ENCODE measurements at regions not wholly inside any gene's neighbourhood (a gene's known extent, or its start where the extent isn't known, plus 50 kb on each side); places are given as distances from the start of the nearest gene placed in this dataset.
A peak's percentile ranks its signal among the peaks of the same experiment; 100 is the strongest.

- TF ChIP-seq ATF2 (CRISPR knock-in tag; IDR thresholded peaks at IDR 0.05) = peak; percentile 61; the same call in 1 of the 2 replicates
- TF ChIP-seq ZNF383 (CRISPR knock-in tag; IDR thresholded peaks at IDR 0.05; ENCODE audit: borderline replicate concordance) = no peak
- no peak for TF ChIP-seq SP2 (CRISPR knock-in tag; IDR thresholded peaks at IDR 0.05)
- TF ChIP-seq NFAT5 (CRISPR knock-in tag; IDR thresholded peaks at IDR 0.05) = no peak
- TF ChIP-seq CREM (IDR thresholded peaks at IDR 0.05) = peak; percentile 77
- no peak for TF ChIP-seq CREM (CRISPR knock-in tag; IDR thresholded peaks at IDR 0.05)
- no peak for TF ChIP-seq CBX1 (IDR thresholded peaks at IDR 0.05; ENCODE audit: low read depth)
- no peak for TF ChIP-seq GPN1 (CRISPR knock-in tag; IDR thresholded peaks at IDR 0.05; ENCODE audit: borderline replicate concordance)
- peak; percentile 89 for TF ChIP-seq FOXA3 (CRISPR knock-in tag; IDR thresholded peaks at IDR 0.05)
- no peak for TF ChIP-seq EED (CRISPR knock-in tag; IDR thresholded peaks at IDR 0.05)
- TF ChIP-seq, protein P1, sequence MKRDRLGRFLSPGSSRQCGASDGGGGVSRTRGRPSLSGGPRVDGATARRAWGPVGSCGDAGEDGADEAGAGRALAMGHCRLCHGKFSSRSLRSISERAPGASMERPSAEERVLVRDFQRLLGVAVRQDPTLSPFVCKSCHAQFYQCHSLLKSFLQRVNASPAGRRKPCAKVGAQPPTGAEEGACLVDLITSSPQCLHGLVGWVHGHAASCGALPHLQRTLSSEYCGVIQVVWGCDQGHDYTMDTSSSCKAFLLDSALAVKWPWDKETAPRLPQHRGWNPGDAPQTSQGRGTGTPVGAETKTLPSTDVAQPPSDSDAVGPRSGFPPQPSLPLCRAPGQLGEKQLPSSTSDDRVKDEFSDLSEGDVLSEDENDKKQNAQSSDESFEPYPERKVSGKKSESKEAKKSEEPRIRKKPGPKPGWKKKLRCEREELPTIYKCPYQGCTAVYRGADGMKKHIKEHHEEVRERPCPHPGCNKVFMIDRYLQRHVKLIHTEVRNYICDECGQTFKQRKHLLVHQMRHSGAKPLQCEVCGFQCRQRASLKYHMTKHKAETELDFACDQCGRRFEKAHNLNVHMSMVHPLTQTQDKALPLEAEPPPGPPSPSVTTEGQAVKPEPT (CRISPR knock-in tag; IDR thresholded peaks at IDR 0.05; ENCODE audit: low read depth) = 0 out of 2 replicates have a peak, but pooled peaks have one; percentile 58
- TF ChIP-seq TEAD2 (CRISPR knock-in tag; IDR thresholded peaks at IDR 0.05) = no peak
- TF ChIP-seq, protein P2, sequence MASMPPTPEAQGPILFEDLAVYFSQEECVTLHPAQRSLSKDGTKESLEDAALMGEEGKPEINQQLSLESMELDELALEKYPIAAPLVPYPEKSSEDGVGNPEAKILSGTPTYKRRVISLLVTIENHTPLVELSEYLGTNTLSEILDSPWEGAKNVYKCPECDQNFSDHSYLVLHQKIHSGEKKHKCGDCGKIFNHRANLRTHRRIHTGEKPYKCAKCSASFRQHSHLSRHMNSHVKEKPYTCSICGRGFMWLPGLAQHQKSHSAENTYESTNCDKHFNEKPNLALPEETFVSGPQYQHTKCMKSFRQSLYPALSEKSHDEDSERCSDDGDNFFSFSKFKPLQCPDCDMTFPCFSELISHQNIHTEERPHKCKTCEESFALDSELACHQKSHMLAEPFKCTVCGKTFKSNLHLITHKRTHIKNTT (CRISPR knock-in tag; IDR thresholded peaks at IDR 0.05) = no peak
- peak; percentile 54; the same call in 1 of the 2 replicates for TF ChIP-seq MLX (CRISPR knock-in tag; IDR thresholded peaks at IDR 0.05)
- TF ChIP-seq, protein P3, sequence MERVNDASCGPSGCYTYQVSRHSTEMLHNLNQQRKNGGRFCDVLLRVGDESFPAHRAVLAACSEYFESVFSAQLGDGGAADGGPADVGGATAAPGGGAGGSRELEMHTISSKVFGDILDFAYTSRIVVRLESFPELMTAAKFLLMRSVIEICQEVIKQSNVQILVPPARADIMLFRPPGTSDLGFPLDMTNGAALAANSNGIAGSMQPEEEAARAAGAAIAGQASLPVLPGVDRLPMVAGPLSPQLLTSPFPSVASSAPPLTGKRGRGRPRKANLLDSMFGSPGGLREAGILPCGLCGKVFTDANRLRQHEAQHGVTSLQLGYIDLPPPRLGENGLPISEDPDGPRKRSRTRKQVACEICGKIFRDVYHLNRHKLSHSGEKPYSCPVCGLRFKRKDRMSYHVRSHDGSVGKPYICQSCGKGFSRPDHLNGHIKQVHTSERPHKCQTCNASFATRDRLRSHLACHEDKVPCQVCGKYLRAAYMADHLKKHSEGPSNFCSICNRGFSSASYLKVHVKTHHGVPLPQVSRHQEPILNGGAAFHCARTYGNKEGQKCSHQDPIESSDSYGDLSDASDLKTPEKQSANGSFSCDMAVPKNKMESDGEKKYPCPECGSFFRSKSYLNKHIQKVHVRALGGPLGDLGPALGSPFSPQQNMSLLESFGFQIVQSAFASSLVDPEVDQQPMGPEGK (CRISPR knock-in tag; IDR thresholded peaks at IDR 0.05) = peak; percentile 78
- TF ChIP-seq SYNCRIP (IDR thresholded peaks at IDR 0.05; ENCODE audit: insufficient read depth, low read depth, low read length) = no peak
- no peak for TF ChIP-seq CAMTA2 (CRISPR knock-in tag; IDR thresholded peaks at IDR 0.05; ENCODE audit: borderline replicate concordance)
- TF ChIP-seq ZBTB20 (CRISPR knock-in tag; IDR thresholded peaks at IDR 0.05; ENCODE audit: borderline replicate concordance, low read depth) = peak; percentile 84; the same call in 1 of the 2 replicates
- TF ChIP-seq MEIS2 (CRISPR knock-in tag; IDR thresholded peaks at IDR 0.05) = peak; percentile 51; the same call in 1 of the 2 replicates
These were observed 109.6 kb upstream of the UMPS start (continued) for GRCh38 chr3:124620600-124621063.

All from HepG2 (cell line).